ENCODE measurements at regions not wholly inside any gene's neighbourhood (a gene's known extent, or its start where the extent isn't known, plus 50 kb on each side); places are given as distances from the start of the nearest gene placed in this dataset.

GRCh38 chr14:95385701-95386100 lies 66.0 kb upstream of the CLMN start:
- TF ChIP-seq CTCF (IDR thresholded peaks at IDR 0.05; ENCODE audit: extremely low read depth in 1 of 2, insufficient read depth in 1 of 2, low read depth in 1 of 2, low read length in 2 of 2) (no peak), POLR2AphosphoS5 (IDR thresholded peaks at IDR 0.05; ENCODE audit: insufficient read depth, low read depth, low read length) (no peak), MAX (IDR thresholded peaks at IDR 0.05; ENCODE audit: insufficient read depth, insufficient read length) (no peak), POLR2A (IDR thresholded peaks at IDR 0.05; ENCODE audit: low read depth, low read length) (no peak), EZH2 (IDR thresholded peaks at IDR 0.05; ENCODE audit: borderline replicate concordance, low read depth, low read length, severe bottlenecking) (no peak)

Measured in endothelial cell of umbilical vein (primary cell).